CD4-positive, alpha-beta T cell treated with Interleukin-6 for 4 hours (primary cell): ENCODE measurements at regions not wholly inside any gene's neighbourhood (a gene's known extent, or its start where the extent isn't known, plus 50 kb on each side); places are given as distances from the start of the nearest gene placed in this dataset.
"Not testable (repeated sequence)": the region's sequence is repeated elsewhere in the genome, so short reads cannot be mapped to it uniquely, and the experiment has no call there.

Experiments
- DNase-seq: peaks from one replicate; pipeline ENCODE4 v3.0.0-alpha.2; 2020; ENCODE audit warnings: mixed read lengths

GRCh38 chr2:239666855-239667376, 266.1 kb upstream of the HDAC4 start:
- no peak for DNase-seq

GRCh38 chr2:239666053-239666854, 265.4 kb upstream of the HDAC4 start:
- DNase-seq: no peak

- no peak for DNase-seq
Observed at GRCh38 chr2:239664216-239664810, 263.5 kb upstream of the HDAC4 start.

GRCh38 chr2:239663364-239663924, 262.6 kb upstream of the HDAC4 start:
- DNase-seq: no peak

DNA sequence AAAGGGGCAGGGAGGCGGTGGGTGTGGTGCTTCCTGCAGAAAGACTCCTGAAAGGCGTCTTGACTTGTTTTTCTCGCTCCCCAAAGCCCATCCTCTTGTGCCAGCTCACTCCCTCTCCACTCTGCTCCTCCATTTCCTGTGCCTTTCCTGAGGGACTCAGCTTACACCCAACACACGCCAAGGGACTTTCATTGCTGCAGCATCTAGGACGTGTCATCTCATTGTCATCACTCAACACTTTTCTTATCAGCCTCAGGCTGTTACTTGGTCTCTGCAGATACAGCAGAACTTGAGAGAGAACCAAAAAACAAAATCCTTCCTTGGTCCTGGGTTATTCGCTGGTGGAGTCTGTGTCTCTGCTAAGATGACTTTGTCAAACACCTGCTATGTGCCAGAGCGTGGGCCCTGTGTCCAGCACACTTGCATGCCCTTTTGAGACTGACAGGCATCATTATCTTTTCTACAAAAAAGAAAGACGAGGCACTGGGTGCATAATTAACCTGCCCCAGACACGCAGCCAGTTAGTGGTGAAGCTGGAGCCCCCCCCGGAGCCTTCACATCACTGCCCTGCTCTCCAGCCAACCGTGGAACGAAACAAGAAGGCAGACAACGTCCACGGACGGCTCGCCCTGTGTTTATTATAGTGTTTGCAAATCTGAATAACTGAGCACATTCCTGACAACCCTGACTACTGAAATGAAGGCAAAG, 261.7 kb upstream of the HDAC4 start:
- no peak for DNase-seq

DNA sequence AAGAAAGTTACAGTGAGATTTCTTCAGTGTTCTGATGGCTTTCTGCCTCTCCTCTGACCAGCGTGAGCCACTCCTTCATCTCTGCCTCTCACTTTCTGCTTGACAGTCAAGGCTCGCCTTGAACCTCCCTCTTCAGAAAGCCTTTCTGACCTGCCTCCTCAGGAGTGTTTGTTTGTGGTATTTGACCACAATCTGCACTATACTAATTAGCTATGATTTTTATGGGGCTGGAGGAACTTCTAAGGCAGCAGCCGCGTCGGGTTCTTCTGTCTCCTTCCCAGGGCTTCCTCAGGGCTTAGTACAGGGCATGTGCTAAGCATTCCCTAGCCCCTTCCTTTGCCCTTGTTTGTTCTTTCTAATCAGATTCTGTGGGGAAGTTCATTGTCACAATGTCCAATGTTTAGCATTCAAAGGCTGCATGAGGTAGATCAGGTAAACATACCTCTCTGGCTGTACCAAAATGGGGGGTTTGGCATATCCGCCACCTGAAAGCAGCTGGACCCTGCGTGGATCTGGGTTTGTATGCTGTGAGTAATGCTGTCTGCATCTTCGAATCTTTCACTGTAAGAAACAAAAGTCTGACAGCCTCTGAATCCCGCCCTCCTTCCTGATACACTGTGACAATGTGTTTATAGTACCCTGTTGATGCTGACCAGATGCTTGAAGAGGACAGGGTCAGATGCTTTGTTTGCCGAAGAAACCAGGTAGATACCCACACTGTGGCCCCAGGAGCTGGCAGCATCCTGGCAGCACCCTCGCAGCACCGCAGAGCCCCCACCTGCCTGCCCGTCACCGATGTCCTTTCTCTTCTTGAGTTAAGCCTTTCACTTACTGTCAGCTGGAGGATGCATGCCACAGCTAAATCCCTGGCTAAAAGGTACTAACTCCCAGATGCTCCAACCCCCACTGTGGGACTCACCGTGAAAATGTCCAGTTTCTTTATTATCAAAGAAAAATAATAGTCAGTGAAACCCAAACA, 260.8 kb upstream of the HDAC4 start:
- DNase-seq: no peak

DNA sequence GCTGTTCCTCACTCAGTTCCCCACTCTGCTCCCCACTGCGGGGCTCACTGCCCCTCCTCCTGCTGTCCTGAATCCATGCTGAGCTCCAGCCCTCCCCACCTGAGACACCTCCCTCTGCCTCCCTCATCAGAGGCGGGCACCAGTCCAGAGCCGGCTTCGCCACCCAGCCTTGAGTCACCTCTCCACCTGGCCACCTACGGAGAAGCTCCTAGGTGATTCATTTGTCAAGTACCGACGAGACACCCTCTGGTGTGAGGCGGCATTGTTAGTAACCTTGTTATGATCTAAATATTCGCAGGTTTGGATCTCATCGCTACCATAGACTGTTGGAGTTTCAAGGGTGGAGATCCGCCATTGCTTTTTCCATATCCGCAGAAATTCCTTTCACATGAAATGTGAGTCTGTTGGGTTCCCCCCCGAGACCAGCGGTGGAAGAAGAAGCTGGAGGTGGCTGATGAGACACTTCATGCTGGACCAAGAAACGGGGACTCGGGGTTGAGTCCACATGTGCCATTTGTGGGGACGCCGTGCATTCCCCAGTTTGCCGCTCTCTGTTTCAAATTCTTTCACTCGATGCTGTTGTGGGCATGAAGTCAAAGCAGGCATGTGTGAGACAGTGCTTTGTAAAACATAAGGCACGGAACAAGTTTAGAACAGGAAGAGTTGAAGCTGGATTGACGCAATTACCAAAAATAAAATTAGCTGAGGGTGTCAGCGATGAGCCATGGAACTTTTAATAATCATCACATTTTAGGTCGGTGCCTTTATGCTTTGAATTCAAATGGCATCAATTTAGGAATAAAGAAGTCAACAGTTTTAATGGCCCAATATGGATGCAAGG, 259.8 kb upstream of the HDAC4 start:
- no peak for DNase-seq

DNA sequence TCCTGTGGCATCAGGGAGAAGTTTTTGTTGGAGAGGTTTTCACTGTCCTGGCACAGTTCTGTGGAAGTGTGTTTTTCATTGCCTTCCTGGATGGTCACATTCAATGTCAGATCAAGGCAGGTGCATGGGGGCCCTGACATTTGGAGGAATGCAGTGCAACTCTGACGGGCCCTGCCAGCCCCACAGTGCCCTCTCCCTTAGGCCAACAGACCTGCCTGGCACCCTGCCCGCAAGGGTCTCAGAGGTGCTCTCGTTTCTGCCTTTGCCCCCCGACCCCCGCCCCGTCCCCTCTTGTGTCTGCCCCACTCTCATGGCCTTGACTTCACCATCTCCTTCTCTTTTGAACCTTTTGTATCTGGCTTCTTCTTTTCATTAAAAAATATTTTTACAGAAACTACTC, 257.2 kb upstream of the HDAC4 start:
- DNase-seq: no peak

DNA sequence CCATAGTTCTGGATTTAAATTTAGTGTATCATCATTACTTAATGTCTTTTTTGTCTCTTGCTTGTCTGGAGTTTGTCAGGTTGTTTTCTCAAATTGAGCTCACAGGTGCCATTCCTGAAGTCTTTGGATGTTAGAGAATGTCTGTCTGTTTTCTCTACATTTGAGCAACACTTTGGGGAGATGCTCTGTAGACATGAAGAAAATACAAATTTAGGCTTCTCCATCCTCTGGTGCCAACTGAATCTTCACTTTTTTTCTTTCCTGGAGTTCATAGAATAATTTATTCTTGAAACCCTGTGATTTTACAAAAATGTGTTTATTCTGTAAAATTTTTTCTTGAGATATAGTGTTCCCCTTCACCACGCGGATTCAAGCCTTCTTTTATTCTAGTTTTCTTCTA, 256.4 kb upstream of the HDAC4 start:
- DNase-seq: no peak

DNA sequence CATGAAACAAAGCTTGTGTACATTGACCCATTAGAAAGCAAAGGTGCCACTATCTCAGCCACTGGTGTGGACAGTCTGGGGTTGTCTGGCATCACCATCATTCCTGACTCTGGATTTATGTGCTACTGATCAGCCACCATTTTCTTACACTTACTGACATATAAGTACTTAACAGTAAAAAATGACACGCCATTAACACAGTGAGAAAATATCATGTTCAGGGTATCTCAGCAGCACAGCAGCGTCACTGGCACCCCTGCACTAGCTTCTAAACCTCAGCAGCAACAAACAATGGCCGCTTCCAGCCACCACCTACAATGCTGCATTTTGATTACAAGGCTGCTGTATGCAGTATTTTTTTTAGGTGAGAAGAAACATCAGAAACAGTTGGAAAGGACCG, 253.4 kb upstream of the HDAC4 start:
- no peak for DNase-seq

DNA sequence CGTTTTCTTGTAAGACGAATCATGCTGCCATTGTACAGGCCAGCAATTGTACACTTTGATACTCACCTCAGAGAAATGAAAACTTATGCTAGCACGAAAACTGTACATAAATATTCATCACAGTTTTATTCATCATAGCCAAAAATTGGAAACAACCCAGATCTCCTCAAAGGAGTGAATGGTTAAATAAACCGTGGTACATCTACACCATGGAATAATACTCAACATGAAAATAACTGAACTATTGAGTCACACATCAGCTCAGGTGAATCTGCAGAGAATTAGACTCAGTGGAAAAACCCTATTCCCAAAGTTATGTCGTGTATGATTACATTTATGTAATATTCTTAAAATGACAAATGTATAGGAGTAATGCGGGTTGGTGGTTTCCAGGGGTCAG, 251.0 kb upstream of the HDAC4 start:
- no peak for DNase-seq

DNA sequence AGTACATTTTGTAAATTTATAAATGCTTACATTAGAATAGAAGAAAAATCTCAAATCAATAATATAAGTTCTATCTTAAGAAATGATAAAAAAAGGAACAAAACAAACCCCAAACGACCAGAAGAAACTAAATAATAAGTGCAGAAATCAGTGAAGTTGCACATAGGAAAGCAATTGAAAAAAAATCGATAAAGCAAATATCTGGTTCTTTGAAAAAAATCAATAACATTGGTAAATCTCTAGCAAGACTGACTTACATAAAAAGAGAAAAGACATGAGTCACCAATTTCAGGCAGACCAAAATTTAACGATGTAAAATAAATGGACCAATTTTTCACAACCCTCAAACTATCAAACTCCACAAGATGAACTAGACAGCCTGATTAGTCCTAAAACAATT, 249.9 kb upstream of the HDAC4 start:
- DNase-seq: no peak

GRCh38 chr2:239649309-239649708, 248.5 kb upstream of the HDAC4 start:
- no peak for DNase-seq

DNA sequence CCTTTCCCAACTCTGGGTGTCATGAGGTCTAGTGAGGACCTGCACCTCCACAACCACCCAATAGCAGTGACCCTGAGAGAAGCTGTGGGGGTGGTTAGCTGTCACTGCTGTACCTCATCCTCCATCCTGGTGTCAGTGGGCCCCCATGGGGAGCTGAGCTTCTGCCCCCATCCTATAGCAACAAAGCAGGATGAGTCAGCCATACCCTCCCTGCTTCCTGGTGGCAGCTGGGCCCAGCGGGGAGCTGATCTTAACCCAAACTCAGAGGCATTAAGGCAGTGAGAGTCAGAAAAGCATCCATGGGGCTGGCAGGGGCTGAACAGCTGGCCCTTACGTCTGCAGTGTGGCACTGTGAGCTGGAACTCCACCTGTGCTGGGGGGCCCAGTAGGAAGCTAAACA, 247.8 kb upstream of the HDAC4 start:
- no peak for DNase-seq

DNA sequence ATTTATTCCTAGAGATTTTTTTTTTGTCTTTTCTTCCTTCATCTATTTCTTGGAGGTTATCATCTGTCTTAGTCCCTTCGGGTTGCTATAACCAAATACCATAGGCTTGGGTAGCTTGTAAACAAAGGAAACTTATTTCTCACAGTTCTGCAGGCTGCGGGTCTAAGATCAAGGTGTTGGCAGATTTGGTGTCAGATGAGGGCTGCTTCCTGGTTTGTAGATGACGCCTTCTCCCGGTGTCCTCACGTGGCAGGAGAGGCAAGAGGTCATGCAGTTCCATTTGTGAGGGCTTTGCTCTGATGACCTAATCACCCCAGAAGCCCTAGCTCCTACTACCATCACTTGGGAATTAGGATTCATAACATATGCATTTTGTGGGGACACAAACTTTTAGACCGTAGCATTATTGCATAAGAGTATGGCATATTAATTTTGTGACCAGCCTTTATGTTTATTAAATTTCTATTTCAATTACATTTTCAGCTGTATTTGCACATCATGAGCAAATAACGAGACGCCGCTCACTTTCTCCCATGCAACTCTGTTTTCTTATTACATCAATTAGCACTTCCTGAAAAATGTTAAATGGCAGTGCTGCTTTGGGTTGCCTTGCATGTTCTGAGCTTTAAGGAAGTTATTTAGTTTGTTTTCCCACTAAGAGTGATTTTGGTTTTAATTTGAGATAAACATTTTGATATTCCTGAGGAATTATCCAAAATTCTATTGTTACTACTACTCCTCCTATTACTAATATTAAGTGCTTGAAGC, 246.4 kb upstream of the HDAC4 start:
- DNase-seq: no peak

DNA sequence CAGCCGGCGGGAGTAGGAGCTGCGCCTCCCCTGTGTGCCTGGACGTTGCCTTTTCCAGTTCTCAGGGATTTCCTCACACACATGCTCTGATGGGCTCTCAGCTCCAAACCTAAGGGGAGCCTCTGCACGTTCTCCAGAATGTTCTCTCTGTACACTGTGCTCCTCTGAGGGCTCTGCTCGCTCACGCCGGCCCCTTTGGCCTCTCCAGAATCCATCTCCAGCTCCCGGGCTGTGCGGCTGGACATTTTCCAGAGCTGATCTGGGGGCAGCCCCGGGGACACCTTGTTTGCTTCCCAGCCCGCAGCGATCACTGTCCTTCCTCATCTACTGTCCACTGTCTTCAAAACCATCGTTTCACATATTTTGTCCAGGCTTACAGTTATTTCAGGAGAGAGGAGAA, 245.4 kb upstream of the HDAC4 start:
- DNase-seq: no peak

GRCh38 chr2:239644594-239644993, 243.8 kb upstream of the HDAC4 start:
- DNase-seq: not testable (repeated sequence)

- no peak for DNase-seq
Observed at GRCh38 chr2:239644011-239644410, 243.2 kb upstream of the HDAC4 start.

DNA sequence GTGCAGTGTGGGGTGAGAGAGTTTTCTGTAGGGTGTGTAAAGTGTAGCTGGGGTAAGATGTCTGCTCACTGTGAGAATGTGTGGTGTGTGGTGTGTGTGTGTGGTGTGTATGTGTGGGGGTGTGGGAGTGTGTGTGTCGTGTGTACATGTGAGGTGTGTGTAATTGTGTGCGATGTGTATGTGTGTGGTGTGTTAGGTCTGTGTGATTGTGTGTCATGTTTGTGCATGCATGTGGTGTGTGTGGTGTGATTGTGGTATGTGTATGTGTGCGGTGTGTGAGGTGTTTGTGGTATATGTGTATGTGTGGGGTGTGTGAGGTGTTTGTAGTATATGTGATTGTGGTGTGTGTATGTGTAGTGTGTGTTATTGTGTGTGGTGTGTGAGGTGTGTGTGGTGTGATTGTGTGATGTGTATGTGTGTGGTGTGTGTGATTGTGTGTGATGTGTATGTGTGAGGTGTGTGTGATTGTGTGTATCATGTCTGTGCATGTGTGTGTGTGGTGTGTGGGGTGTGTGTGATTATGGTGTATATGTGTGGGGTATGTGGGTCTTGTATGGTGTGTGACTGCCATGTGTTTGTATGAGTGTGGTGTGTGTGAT, 241.7 kb upstream of the HDAC4 start:
- no peak for DNase-seq

- not testable (repeated sequence) for DNase-seq
Observed at GRCh38 chr2:239641904-239642303, 241.1 kb upstream of the HDAC4 start.
